ENCODE measurements at regions not wholly inside any gene's neighbourhood (a gene's known extent, or its start where the extent isn't known, plus 50 kb on each side); places are given as distances from the start of the nearest gene placed in this dataset.

DNA sequence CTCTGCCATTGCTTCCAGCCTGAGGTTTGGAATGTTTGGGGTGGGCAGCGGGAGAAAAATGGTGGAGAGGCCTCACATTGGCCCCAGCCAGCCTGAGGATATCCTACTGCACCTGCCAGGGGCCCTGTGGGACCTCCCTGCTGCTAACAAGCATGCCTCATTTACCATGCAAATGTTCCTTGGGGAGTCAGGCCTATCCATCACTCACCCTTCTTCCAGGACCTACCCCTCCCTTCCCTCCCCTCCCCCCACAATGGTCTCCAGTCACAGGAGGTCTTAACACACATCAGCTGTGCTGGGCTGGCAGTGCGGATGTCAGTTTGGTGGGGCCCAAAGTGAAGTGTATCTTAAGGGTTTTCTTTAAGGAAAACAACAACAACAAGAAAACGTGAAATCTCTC, 139.2 kb downstream of the SHOX start:
- Mint-ChIP-seq H3K4me1 (no peaks in the 10 kb centered on the region), H3K27me3 (ENCODE audit: low read depth) (peaks cover 50% of the 10 kb centered on the region), H3K27ac (ENCODE audit: unreplicated experiment) (no peak overlapping the region), H3K9me3 (peaks cover 4% of the 10 kb centered on the region), H3K36me3 (ENCODE audit: low read depth) (no peaks in the 10 kb centered on the region), H3K4me3 (no peak overlapping the region)
- TF ChIP-seq CTCF (conservative IDR thresholded peaks at IDR 0.05) = no peak
- DNase-seq (ENCODE audit: low read depth, low spot score) = no peak

- DNase-seq (ENCODE audit: low read depth, low spot score) = no peak
- Mint-ChIP-seq H3K4me1 (no peaks in the 10 kb centered on the region), H3K4me3 (no peak overlapping the region), H3K9me3 (peaks cover 4% of the 10 kb centered on the region), H3K36me3 (ENCODE audit: low read depth) (no peaks in the 10 kb centered on the region), H3K27me3 (ENCODE audit: low read depth) (peaks cover 41% of the 10 kb centered on the region), H3K27ac (ENCODE audit: unreplicated experiment) (no peak overlapping the region)
- no peak for TF ChIP-seq CTCF (conservative IDR thresholded peaks at IDR 0.05)
These were observed 138.0 kb downstream of the SHOX start for GRCh38 chrX:768596-768995.

DNA sequence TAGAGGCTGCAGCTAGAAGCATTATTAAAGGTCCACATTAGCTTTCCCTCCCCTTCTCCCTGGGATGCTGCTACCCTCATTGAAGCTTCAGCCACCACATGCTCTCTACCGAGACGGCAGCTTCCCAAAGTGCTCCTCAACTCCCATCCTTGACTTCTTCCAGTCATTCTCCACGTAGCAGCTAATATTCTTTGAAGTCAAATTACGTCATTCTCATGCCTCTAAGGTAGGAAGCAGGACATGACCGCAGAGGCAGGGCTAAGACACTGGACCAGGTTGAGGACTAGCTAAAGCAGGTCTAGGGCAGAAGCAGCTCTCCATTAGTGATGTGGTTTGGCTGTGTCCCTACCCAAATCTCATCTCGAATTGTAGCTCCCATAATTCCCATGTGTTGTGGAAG, 128.3 kb downstream of the SHOX start:
- no peak overlapping the region for H3K4me3 Mint-ChIP-seq
- no peak for TF ChIP-seq CTCF (conservative IDR thresholded peaks at IDR 0.05)
- H3K36me3 Mint-ChIP-seq (ENCODE audit: low read depth) = no peaks in the 10 kb centered on the region
- peaks cover 13% of the 10 kb centered on the region for H3K9me3 Mint-ChIP-seq
- DNase-seq (ENCODE audit: low read depth, low spot score) = no peak
- peaks cover 50% of the 10 kb centered on the region for H3K27me3 Mint-ChIP-seq (ENCODE audit: low read depth)
- no peaks in the 10 kb centered on the region for H3K4me1 Mint-ChIP-seq
- H3K27ac Mint-ChIP-seq (ENCODE audit: unreplicated experiment) = no peak overlapping the region

GRCh38 chrX:750812-751211, 120.2 kb downstream of the SHOX start:
- peaks cover 12% of the 10 kb centered on the region for H3K27me3 Mint-ChIP-seq (ENCODE audit: low read depth)
- no peaks in the 10 kb centered on the region for H3K9me3 Mint-ChIP-seq
- H3K36me3 Mint-ChIP-seq (ENCODE audit: low read depth) = no peaks in the 10 kb centered on the region
- no peak overlapping the region for H3K27ac Mint-ChIP-seq (ENCODE audit: unreplicated experiment)
- no peak for TF ChIP-seq CTCF (conservative IDR thresholded peaks at IDR 0.05)
- DNase-seq (ENCODE audit: low read depth, low spot score) = no peak
- no peak overlapping the region for H3K4me3 Mint-ChIP-seq
- H3K4me1 Mint-ChIP-seq = no peaks in the 10 kb centered on the region

GRCh38 chrX:750263-750662, 119.7 kb downstream of the SHOX start:
- Mint-ChIP-seq H3K27ac (ENCODE audit: unreplicated experiment) (no peak overlapping the region), H3K4me3 (no peak overlapping the region), H3K9me3 (no peaks in the 10 kb centered on the region), H3K36me3 (ENCODE audit: low read depth) (no peaks in the 10 kb centered on the region), H3K4me1 (no peaks in the 10 kb centered on the region), H3K27me3 (ENCODE audit: low read depth) (peaks cover 15% of the 10 kb centered on the region)
- no peak for DNase-seq (ENCODE audit: low read depth, low spot score)
- TF ChIP-seq CTCF (conservative IDR thresholded peaks at IDR 0.05) = no peak

DNA sequence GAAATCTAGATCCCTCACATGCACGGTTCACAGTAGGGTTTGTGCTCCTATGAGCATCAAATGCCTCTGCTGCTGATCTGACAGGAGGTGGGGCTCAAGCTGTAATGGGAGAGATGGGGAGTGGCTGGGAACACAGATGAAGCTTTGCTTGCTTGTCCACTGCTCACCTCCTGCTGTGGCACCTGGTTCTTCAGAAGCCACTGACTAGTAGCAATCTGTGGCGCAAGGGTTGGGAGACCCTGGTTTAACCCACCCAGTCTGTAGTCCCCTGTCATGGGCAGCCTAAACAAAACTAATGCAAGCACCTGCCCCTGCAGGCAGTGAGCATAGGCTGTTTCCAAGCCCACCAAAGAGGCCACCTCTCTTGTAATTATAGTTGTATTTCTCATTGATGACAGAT, 116.6 kb downstream of the SHOX start:
- Mint-ChIP-seq H3K36me3 (ENCODE audit: low read depth) (no peaks in the 10 kb centered on the region), H3K27me3 (ENCODE audit: low read depth) (peaks cover 17% of the 10 kb centered on the region), H3K4me3 (no peak overlapping the region), H3K4me1 (no peaks in the 10 kb centered on the region), H3K9me3 (no peaks in the 10 kb centered on the region), H3K27ac (ENCODE audit: unreplicated experiment) (no peak overlapping the region)
- DNase-seq (ENCODE audit: low read depth, low spot score) = no peak
- TF ChIP-seq CTCF (conservative IDR thresholded peaks at IDR 0.05) = no peak
